Panc1 (cell line): ENCODE measurements at regions not wholly inside any gene's neighbourhood (a gene's known extent, or its start where the extent isn't known, plus 50 kb on each side); places are given as distances from the start of the nearest gene placed in this dataset.
"Not testable (repeated sequence)": the region's sequence is repeated elsewhere in the genome, so short reads cannot be mapped to it uniquely, and the experiment has no call there.

ENCODE experiments used
- ATAC-seq: fragments of 200-7000 bp; cut with Tn5 transposase; 2 replicates; pipeline ENCODE4 v1.9.1; 2020; ENCODE audit warnings: mild to moderate bottlenecking, moderate library complexity
- BruUV-seq: library from RNA; stranded (reverse); fragments of 400-500 nt; replicated peaks from 2 replicates; lab custom pipeline; 2021; lab: Mats Ljungman, UMichigan
- CTCF ChIA-PET: fragments of 300-600 bp; sonication (Branson Sonifier 250); formaldehyde crosslinking; loops from one replicate; lab custom pipeline; 2022; ENCODE audit warnings: antibody characterized with exemption; lab: Charles Lee
- POLR2A ChIA-PET: fragments of 300-600 bp; sonication (Branson Sonifier 250); formaldehyde crosslinking; loops from one replicate; lab custom pipeline; 2022; ENCODE audit warnings: antibody characterized with exemption; lab: Charles Lee
- DNase-seq: peaks from one replicate; pipeline ENCODE4 v3.0.0-alpha.2; 2010; ENCODE audit warnings: low read depth, low spot score
- H3K27ac ChIP-seq: 2 replicates; pipeline ENCODE4 v1.5.1; 2011; ENCODE audit warnings: mild to moderate bottlenecking, low read length, inconsistent platforms
- H3K27me3 ChIP-seq: fragments of 200-500 bp; sonication (Bioruptor generic); 2 replicates; pipeline ENCODE4 v1.6.0; 2014; ENCODE audit warnings: low read length, inconsistent platforms; ENCODE audit not compliant: control insufficient read depth, insufficient read depth
- H3K36me3 ChIP-seq: fragments of 200-500 bp; sonication (Bioruptor generic); 2 replicates; pipeline ENCODE4 v1.5.1; 2014; ENCODE audit warnings: inconsistent platforms, mild to moderate bottlenecking, low read length, moderate library complexity; ENCODE audit not compliant: control insufficient read depth, insufficient read depth
- H3K4me1 ChIP-seq: 2 replicates; pipeline ENCODE4 v1.5.1; 2011; ENCODE audit warnings: inconsistent platforms, mild to moderate bottlenecking, low read length, moderate library complexity; ENCODE audit not compliant: control insufficient read depth, insufficient read depth
- H3K4me3 ChIP-seq, 2 experiments: 2 replicates each; pipeline ENCODE4 v1.5.1; 2011 to 2012; ENCODE audit warnings: low read depth in 2 of 2, low read length in 2 of 2, mild to moderate bottlenecking in 2 of 2, inconsistent platforms in 1 of 2, moderate library complexity in 1 of 2
- H3K9me3 ChIP-seq: fragments of 200-500 bp; sonication (Bioruptor generic); 2 replicates; pipeline ENCODE4 v1.5.1; 2014; ENCODE audit warnings: low read depth, mild to moderate bottlenecking, inconsistent platforms, low read length, moderate library complexity; ENCODE audit not compliant: control insufficient read depth, insufficient read depth
- POLR2AphosphoS5 ChIP-seq: IDR thresholded peaks from 2 replicates; pipeline ENCODE4 v1.6.1; 2012; ENCODE audit warnings: mild to moderate bottlenecking, low read depth, low read length, moderate library complexity
- SIN3A ChIP-seq: IDR thresholded peaks from 2 replicates; pipeline ENCODE4 v1.6.1; 2012; ENCODE audit warnings: low read depth, mild to moderate bottlenecking, low read length, moderate library complexity, borderline replicate concordance; ENCODE audit not compliant: insufficient read depth
- TCF7L2 ChIP-seq: IDR thresholded peaks from 2 replicates; pipeline ENCODE4 v1.6.1; 2011; ENCODE audit warnings: mild to moderate bottlenecking, low read depth, low read length, inconsistent platforms
- in situ Hi-C: cut with HindIII; loops from 2 replicates; pipeline ENCODE4 v1.10.0; 2016; ENCODE audit warnings: low sequenced_read_pairs, low pct_unique_long_range_greater_than_20kb
- intact Hi-C: fragments of 100-400 bp; cut with micrococcal nuclease; formaldehyde crosslinking; loops from one replicate; pipeline ENCODE4 v1.10.0; 2022; ENCODE audit not compliant: unreplicated experiment
- TF ChIP-seq, protein P1 (sequence below): fragments of 450-650 bp; IDR thresholded peaks from 2 replicates; pipeline ENCODE4 v1.5.1; 2017; ENCODE audit warnings: mild to moderate bottlenecking
- TF ChIP-seq, protein P2 (sequence below), 2 experiments: IDR thresholded peaks; 2 replicates each; pipeline ENCODE4 v1.6.1; 2011 to 2012; ENCODE audit warnings: low read depth in 2 of 2, control low read depth in 1 of 2, low read length in 1 of 2, mild to moderate bottlenecking in 1 of 2, moderate library complexity in 1 of 2; ENCODE audit not compliant: insufficient read depth in 1 of 2

DNA sequence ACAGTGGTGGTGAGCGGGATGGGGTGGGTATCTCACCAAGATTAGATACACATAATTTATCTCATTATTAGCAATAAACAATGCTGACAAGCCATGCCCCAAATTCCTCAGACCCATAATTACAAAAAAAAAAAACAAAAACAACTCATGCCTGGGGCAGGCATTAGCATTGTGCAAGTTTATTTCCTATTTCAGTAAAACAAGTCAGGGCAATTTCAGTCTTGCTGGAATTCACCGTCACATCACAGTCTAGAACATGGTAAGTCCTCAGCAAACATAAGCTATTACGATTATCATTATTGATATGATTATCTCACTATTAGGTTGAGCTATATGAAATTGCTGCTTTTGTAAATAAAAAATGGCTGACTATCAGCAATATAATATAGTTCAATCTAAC is 57.5 kb upstream of the GNAQ start:
- intact Hi-C loops (no loop called here), in situ Hi-C loops (no loop called here)
- no peaks in the 10 kb centered on the region for H3K4me1 ChIP-seq
- ChIA-PET POLR2A (no interaction called here), CTCF (no interaction called here)
- no peak overlapping the region for H3K27ac ChIP-seq
- ATAC-seq (no peak), DNase-seq (no peak)
- H3K9me3 ChIP-seq = no peaks in the 10 kb centered on the region
- H3K4me3 ChIP-seq = no peak overlapping the region
- H3K36me3 ChIP-seq = no peaks in the 10 kb centered on the region
- TF ChIP-seq SIN3A (no peak), POLR2AphosphoS5 (no peak), TCF7L2 (no peak)
- TF ChIP-seq, protein P1, sequence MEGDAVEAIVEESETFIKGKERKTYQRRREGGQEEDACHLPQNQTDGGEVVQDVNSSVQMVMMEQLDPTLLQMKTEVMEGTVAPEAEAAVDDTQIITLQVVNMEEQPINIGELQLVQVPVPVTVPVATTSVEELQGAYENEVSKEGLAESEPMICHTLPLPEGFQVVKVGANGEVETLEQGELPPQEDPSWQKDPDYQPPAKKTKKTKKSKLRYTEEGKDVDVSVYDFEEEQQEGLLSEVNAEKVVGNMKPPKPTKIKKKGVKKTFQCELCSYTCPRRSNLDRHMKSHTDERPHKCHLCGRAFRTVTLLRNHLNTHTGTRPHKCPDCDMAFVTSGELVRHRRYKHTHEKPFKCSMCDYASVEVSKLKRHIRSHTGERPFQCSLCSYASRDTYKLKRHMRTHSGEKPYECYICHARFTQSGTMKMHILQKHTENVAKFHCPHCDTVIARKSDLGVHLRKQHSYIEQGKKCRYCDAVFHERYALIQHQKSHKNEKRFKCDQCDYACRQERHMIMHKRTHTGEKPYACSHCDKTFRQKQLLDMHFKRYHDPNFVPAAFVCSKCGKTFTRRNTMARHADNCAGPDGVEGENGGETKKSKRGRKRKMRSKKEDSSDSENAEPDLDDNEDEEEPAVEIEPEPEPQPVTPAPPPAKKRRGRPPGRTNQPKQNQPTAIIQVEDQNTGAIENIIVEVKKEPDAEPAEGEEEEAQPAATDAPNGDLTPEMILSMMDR = no peak
- TF ChIP-seq, protein P2, sequence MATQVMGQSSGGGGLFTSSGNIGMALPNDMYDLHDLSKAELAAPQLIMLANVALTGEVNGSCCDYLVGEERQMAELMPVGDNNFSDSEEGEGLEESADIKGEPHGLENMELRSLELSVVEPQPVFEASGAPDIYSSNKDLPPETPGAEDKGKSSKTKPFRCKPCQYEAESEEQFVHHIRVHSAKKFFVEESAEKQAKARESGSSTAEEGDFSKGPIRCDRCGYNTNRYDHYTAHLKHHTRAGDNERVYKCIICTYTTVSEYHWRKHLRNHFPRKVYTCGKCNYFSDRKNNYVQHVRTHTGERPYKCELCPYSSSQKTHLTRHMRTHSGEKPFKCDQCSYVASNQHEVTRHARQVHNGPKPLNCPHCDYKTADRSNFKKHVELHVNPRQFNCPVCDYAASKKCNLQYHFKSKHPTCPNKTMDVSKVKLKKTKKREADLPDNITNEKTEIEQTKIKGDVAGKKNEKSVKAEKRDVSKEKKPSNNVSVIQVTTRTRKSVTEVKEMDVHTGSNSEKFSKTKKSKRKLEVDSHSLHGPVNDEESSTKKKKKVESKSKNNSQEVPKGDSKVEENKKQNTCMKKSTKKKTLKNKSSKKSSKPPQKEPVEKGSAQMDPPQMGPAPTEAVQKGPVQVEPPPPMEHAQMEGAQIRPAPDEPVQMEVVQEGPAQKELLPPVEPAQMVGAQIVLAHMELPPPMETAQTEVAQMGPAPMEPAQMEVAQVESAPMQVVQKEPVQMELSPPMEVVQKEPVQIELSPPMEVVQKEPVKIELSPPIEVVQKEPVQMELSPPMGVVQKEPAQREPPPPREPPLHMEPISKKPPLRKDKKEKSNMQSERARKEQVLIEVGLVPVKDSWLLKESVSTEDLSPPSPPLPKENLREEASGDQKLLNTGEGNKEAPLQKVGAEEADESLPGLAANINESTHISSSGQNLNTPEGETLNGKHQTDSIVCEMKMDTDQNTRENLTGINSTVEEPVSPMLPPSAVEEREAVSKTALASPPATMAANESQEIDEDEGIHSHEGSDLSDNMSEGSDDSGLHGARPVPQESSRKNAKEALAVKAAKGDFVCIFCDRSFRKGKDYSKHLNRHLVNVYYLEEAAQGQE (IDR thresholded peaks at IDR 0.05; ENCODE audit: insufficient read depth in 1 of 2, low read depth in 2 of 2, low read length in 1 of 2) = no peak
- no TSS peak for BruUV-seq
- H3K27me3 ChIP-seq = no peaks in the 10 kb centered on the region

DNA sequence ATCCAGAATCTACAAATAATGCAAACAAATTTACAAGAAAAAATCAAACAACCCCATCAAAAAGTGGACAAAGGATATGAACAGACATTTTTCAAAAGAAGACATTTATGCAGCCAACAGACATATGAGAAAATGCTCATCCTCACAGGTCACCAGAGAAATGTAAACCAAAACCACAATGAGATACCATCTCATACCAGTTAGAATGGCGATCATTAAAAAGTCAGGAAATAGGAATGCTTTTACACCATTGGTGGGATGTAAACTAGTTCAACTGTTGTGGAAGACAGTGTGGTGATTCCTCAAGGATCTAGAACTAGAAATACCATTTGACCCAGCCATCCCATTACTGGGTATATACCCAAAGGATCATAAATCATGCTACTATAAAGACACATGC is 56.6 kb upstream of the GNAQ start:
- H3K27ac ChIP-seq, H3K27me3 ChIP-seq, in situ Hi-C loops, H3K4me1 ChIP-seq, ATAC-seq, CTCF ChIA-PET, intact Hi-C loops, DNase-seq, H3K9me3 ChIP-seq, BruUV-seq, H3K36me3 ChIP-seq, H3K4me3 ChIP-seq, POLR2A ChIA-PET: not testable (repeated sequence)
